ENCODE measurements at regions not wholly inside any gene's neighbourhood (a gene's known extent, or its start where the extent isn't known, plus 50 kb on each side); places are given as distances from the start of the nearest gene placed in this dataset.

DNA sequence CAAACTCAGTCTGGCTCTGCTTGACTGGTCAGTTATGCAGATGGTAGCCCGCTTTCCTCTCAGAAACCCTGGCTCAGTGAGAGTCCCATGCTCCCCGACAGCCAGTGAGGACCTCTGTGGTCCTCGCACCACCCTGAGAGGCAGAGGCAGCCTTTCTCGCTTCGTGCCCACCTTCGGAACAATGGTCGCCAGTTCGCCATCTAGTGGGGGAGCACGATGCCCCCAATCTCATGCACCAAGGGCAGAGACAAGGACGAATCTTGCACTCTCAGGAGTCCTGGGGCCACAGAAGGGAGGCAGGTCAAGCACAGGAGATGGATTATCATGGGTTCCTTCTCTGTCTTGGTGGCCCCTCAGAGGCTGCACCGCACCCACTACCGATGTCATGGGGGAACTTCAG is 75.2 kb downstream of the RHCG start:
- no peak for TF ChIP-seq FOXP2 (optimal IDR thresholded peaks at IDR 0.05; ENCODE audit: borderline replicate concordance, extremely low read depth, extremely low read length, insufficient read depth)
- TF ChIP-seq, protein P1, sequence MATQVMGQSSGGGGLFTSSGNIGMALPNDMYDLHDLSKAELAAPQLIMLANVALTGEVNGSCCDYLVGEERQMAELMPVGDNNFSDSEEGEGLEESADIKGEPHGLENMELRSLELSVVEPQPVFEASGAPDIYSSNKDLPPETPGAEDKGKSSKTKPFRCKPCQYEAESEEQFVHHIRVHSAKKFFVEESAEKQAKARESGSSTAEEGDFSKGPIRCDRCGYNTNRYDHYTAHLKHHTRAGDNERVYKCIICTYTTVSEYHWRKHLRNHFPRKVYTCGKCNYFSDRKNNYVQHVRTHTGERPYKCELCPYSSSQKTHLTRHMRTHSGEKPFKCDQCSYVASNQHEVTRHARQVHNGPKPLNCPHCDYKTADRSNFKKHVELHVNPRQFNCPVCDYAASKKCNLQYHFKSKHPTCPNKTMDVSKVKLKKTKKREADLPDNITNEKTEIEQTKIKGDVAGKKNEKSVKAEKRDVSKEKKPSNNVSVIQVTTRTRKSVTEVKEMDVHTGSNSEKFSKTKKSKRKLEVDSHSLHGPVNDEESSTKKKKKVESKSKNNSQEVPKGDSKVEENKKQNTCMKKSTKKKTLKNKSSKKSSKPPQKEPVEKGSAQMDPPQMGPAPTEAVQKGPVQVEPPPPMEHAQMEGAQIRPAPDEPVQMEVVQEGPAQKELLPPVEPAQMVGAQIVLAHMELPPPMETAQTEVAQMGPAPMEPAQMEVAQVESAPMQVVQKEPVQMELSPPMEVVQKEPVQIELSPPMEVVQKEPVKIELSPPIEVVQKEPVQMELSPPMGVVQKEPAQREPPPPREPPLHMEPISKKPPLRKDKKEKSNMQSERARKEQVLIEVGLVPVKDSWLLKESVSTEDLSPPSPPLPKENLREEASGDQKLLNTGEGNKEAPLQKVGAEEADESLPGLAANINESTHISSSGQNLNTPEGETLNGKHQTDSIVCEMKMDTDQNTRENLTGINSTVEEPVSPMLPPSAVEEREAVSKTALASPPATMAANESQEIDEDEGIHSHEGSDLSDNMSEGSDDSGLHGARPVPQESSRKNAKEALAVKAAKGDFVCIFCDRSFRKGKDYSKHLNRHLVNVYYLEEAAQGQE (IDR thresholded peaks at IDR 0.05; ENCODE audit: insufficient read depth in 1 of 2, low read depth in 2 of 2, low read length in 2 of 2) = no peak
- no peak for TF ChIP-seq TAF1 (IDR thresholded peaks at IDR 0.05; ENCODE audit: borderline replicate concordance, insufficient read depth, low read length)
- no peak for TF ChIP-seq POLR2AphosphoS5 (IDR thresholded peaks at IDR 0.05; ENCODE audit: low read depth, low read length)
- TF ChIP-seq SIN3A (IDR thresholded peaks at IDR 0.05; ENCODE audit: borderline replicate concordance, insufficient read depth, low read length) = no peak

DNA sequence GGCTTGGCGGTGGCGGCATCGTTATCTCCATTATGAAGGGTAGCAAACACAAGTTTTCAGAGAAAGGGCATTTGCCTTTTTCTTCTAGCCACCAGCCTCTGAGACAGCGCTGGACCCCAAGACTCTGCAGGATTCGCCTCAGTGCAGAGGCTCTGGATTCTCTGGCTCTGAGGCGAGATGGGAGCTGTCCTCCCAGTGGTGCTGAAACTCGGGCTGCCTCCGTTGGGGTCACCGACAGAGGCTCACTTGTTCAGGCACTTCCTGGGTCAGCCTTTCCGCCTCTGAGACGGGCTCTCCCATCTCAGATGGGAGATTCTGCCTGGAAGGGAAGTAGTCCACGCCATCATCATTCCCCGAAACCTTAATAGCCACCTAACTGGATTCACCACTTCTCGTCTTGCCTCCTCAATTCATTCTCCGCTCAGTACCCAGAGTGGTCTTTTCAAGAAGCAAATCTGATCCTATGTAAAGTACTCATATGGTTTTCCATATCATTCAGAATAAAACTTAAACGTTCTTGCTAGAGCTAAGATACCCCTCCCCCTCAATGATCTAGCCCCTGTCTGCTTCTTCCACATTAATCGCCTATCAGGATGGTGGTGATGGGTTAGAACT is 76.9 kb downstream of the RHCG start:
- TF ChIP-seq, protein P1 (IDR thresholded peaks at IDR 0.05; ENCODE audit: insufficient read depth in 1 of 2, low read depth in 2 of 2, low read length in 2 of 2) = peak; percentile 98
- no peak for TF ChIP-seq TAF1 (IDR thresholded peaks at IDR 0.05; ENCODE audit: borderline replicate concordance, insufficient read depth, low read length)

DNA sequence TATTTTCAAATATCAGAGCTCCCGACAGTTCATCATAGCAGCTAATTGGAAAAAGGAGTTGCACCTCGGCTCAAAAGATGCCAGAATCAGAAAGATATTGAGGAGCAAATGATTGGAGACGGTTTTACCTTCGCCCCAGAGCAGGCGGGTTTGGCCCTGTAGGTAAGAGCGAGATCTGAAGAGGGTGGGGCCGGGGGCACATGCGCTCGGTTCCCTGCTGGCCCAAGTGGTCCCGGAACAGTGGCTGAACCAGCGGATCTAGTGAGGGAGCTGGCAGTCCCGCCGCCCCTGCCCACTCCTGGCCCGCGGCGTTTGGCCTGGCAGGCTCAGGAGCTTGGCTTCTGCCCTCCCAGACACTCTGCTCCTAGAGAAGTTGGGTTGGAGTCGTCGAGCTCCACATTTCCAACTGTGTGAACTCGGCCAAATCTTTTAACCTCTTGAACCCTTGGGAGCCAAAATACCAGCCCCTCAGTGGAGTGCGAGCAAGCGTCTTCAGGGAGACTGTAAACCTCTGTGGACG is 79.1 kb downstream of the RHCG start:
- TF ChIP-seq POLR2AphosphoS5 (IDR thresholded peaks at IDR 0.05; ENCODE audit: low read depth, low read length) = no peak
- no peak for TF ChIP-seq SIN3A (IDR thresholded peaks at IDR 0.05; ENCODE audit: borderline replicate concordance, insufficient read depth, low read length)

DNA sequence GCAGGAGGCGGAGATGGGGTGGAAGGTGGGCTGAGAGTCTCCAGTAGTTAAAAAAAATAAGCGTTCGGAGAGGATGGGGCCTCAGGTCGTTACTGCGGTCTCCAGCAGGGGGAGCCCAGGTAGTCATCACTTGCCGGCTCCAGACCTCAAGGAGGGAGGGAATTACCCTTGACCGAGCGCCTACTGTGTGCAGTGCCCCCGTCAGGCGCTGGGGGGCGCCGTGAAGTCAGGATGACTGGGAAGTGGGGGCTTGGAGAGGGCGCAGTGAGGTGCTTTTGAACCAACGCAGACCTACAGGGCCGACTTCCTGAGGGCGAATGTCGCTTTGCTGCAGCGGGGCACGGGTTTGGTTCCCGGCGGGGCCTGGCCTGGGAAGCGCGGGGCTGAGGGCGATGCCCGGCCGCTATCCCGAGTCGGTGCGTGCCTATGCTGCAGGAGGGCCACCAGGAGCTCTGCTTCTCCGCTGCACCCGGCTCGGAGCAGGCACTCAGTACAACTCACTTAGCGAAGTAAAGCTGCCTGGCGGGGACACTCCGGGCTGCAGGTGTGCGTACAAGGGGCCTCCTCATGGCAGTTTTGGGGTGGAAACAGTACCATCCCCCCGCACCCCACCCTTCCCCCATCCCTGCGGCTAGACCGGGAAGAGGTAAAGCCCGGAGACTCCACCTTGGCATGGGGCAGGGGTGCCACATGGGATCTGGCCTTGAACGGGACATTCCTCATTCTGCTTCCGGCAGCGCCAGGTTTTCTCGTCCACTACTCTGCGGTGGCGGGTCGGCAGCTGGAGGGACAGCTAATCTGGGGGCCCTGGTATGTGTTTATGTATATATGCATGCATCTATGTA is 79.8 kb downstream of the RHCG start:
- TF ChIP-seq, protein P1 (IDR thresholded peaks at IDR 0.05; ENCODE audit: insufficient read depth in 1 of 2, low read depth in 2 of 2, low read length in 2 of 2) = peak; percentile 62 to 68
- TF ChIP-seq POLR2AphosphoS5 (IDR thresholded peaks at IDR 0.05; ENCODE audit: low read depth, low read length) (no peak), SIN3A (IDR thresholded peaks at IDR 0.05; ENCODE audit: borderline replicate concordance, insufficient read depth, low read length) (no peak), FOXP2 (optimal IDR thresholded peaks at IDR 0.05; ENCODE audit: borderline replicate concordance, extremely low read depth, extremely low read length, insufficient read depth) (no peak), TAF1 (IDR thresholded peaks at IDR 0.05; ENCODE audit: borderline replicate concordance, insufficient read depth, low read length) (no peak)

DNA sequence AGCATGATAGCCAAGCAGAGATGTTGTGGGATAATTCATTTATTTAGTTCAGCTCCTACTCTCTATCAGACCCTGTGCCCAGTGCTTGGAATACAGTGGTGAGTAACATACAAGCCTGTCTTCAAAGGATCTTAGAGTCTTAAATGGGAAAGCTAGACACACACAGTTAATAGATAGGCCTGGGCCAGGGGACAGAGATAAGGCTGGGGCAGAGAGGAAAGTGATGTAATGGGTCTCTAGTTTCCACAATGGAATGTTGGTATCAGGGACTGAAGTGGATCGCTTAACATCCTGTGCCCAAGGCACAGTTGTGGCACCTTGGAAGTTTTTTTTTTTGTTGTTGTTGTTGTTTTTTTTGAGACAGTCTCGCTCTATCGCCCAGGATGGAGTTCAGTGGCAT is 79.9 kb upstream of the POLG start:
- TF ChIP-seq FOXP2 (optimal IDR thresholded peaks at IDR 0.05; ENCODE audit: borderline replicate concordance, extremely low read depth, extremely low read length, insufficient read depth) = no peak

DNA sequence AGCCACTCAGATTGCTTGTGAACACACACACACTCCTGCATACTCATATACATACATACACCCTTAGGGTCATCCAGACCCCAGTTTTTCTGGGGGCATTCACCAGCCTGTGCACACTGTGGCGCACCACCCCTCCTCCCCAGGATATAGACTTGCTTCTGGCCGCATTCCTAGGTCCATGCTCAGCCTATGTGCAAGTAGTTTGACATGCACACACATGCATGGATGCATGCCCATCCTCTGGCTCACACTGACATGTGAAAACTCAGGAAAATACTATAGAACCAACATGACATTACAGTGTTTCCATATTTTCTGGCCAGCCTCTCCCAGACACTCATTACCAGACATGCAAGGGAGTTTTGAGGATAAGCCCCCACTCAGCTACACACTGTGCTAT is 79.3 kb upstream of the POLG start:
- TF ChIP-seq TAF1 (IDR thresholded peaks at IDR 0.05; ENCODE audit: borderline replicate concordance, insufficient read depth, low read length) = no peak
- no peak for TF ChIP-seq POLR2AphosphoS5 (IDR thresholded peaks at IDR 0.05; ENCODE audit: low read depth, low read length)
- TF ChIP-seq, protein P1 (IDR thresholded peaks at IDR 0.05; ENCODE audit: insufficient read depth in 1 of 2, low read depth in 2 of 2, low read length in 2 of 2) = no peak
- TF ChIP-seq FOXP2 (optimal IDR thresholded peaks at IDR 0.05; ENCODE audit: borderline replicate concordance, extremely low read depth, extremely low read length, insufficient read depth) = no peak
- no peak for TF ChIP-seq SIN3A (IDR thresholded peaks at IDR 0.05; ENCODE audit: borderline replicate concordance, insufficient read depth, low read length)

All from PFSK-1 (cell line).